Keratinocyte (primary cell): ENCODE measurements at regions not wholly inside any gene's neighbourhood (a gene's known extent, or its start where the extent isn't known, plus 50 kb on each side); places are given as distances from the start of the nearest gene placed in this dataset.

ENCODE experiments used
- DNase-seq: peaks from one replicate; pipeline ENCODE4 v3.0.0-alpha.2; 2011; ENCODE audit warnings: low read depth, missing footprints, low spot score
- FAIRE-seq: peaks from 2 replicates; lab custom pipeline; 2011; peaks lifted over from hg19 to GRCh38; lab: Jason Lieb, UNC
- H2AFZ ChIP-seq: 2 replicates; pipeline ENCODE4 v1.6.0; 2012; ENCODE audit warnings: low read length, control low read depth, inconsistent platforms; ENCODE audit not compliant: control insufficient read depth
- H3K27ac ChIP-seq: 2 replicates; pipeline ENCODE4 v1.5.1; 2011; ENCODE audit warnings: low read length; ENCODE audit not compliant: control insufficient read depth, insufficient read depth
- H3K27me3 ChIP-seq: 3 replicates; pipeline ENCODE4 v1.6.0; 2011; ENCODE audit warnings: low read length; ENCODE audit not compliant: control insufficient read depth, insufficient read depth; ENCODE audit errors: extremely low read depth
- H3K36me3 ChIP-seq, 2 experiments: 2 replicates in 1 of 2; 3 replicates in 1 of 2; pipeline ENCODE4 v1.5.1; 2011; ENCODE audit warnings: low read length in 2 of 2, mild to moderate bottlenecking in 1 of 2; ENCODE audit not compliant: control insufficient read depth in 2 of 2, insufficient read depth in 2 of 2; ENCODE audit errors: extremely low read depth in 1 of 2
- H3K4me1 ChIP-seq: 3 replicates; pipeline ENCODE4 v1.5.1; 2011; ENCODE audit warnings: low read length; ENCODE audit not compliant: control insufficient read depth, insufficient read depth; ENCODE audit errors: extremely low read depth
- H3K4me2 ChIP-seq: 3 replicates; pipeline ENCODE4 v1.6.0; 2011; ENCODE audit warnings: low read depth, low read length; ENCODE audit not compliant: control insufficient read depth, insufficient read depth; ENCODE audit errors: extremely low read depth
- H3K4me3 ChIP-seq, 3 experiments: fragments of 200-600 bp in 1 of 3; sonication (generic) in 1 of 3; 2 replicates in 2 of 3; 3 replicates in 1 of 3; pipeline ENCODE4 v1.5.1; 2011 to 2016; ENCODE audit warnings: low read length in 3 of 3, mild to moderate bottlenecking in 3 of 3, control low read depth in 2 of 3, inconsistent platforms in 1 of 3, low read depth in 1 of 3, mixed read lengths in 1 of 3, mixed run types in 1 of 3, moderate library complexity in 1 of 3; ENCODE audit not compliant: control insufficient read depth in 2 of 3, insufficient read depth in 2 of 3; ENCODE audit errors: extremely low read depth in 1 of 3
- H3K79me2 ChIP-seq: 2 replicates; pipeline ENCODE4 v1.6.0; 2012; ENCODE audit warnings: low read length; ENCODE audit not compliant: control insufficient read depth, insufficient read depth
- H3K9ac ChIP-seq: 3 replicates; pipeline ENCODE4 v1.6.0; 2011; ENCODE audit warnings: low read length; ENCODE audit not compliant: control insufficient read depth, insufficient read depth; ENCODE audit errors: extremely low read depth
- H3K9me1 ChIP-seq: 3 replicates; pipeline ENCODE4 v1.6.0; 2011; ENCODE audit warnings: low read length; ENCODE audit not compliant: control insufficient read depth, insufficient read depth; ENCODE audit errors: extremely low read depth
- H3K9me3 ChIP-seq: 2 replicates; pipeline ENCODE4 v1.5.1; 2012; ENCODE audit warnings: low read depth, low read length; ENCODE audit not compliant: control insufficient read depth
- H4K20me1 ChIP-seq: 3 replicates; pipeline ENCODE4 v1.6.0; 2011; ENCODE audit warnings: low read length; ENCODE audit not compliant: control insufficient read depth, insufficient read depth; ENCODE audit errors: extremely low read depth
- CTCF ChIP-seq, 3 experiments: IDR thresholded peaks in 1 of 3; conservative IDR thresholded peaks in 1 of 3; optimal IDR thresholded peaks in 1 of 3; 2 replicates in 2 of 3; 3 replicates in 1 of 3; pipeline versions ENCODE3 to v1.5.1; 2011; ENCODE audit warnings: low read length in 3 of 3, mild to moderate bottlenecking in 3 of 3, moderate library complexity in 2 of 3, control low read depth in 1 of 3, inconsistent platforms in 1 of 3; ENCODE audit not compliant: insufficient read depth in 2 of 3; ENCODE audit errors: extremely low read depth in 1 of 3
- EZH2 ChIP-seq: IDR thresholded peaks from one replicate; pipeline ENCODE4 v1.6.1; 2012; ENCODE audit warnings: inconsistent platforms, mild to moderate bottlenecking, low read length, moderate library complexity
- dilution Hi-C: fragments of 300-500 bp; cut with MboI; formaldehyde crosslinking; loops from one replicate; pipeline ENCODE4 v1.7.0; 2020; ENCODE audit warnings: low sequenced_read_pairs; ENCODE audit not compliant: extremely low pct_ligation_motif_present

GRCh38 chr1:98084188-98084587 is 163.4 kb upstream of the DPYD start:
- H2AFZ ChIP-seq: no peak overlapping the region
- H3K4me2 ChIP-seq: no peak overlapping the region
- H4K20me1 ChIP-seq: no peaks in the 10 kb centered on the region
- DNase-seq (no peak), FAIRE-seq (no peak)
- no peaks in the 10 kb centered on the region for H3K79me2 ChIP-seq
- no peaks in the 10 kb centered on the region for H3K27me3 ChIP-seq
- H3K9me1 ChIP-seq: no peaks in the 10 kb centered on the region
- no peaks in the 10 kb centered on the region for H3K36me3 ChIP-seq
- no peak overlapping the region for H3K27ac ChIP-seq
- no peak overlapping the region for H3K4me3 ChIP-seq
- H3K9me3 ChIP-seq: no peaks in the 10 kb centered on the region
- H3K4me1 ChIP-seq: peaks cover 14% of the 10 kb centered on the region
- dilution Hi-C loops: no loop called here
- no peak overlapping the region for H3K9ac ChIP-seq
- TF ChIP-seq EZH2 (no peak), CTCF (optimal IDR thresholded peaks at IDR 0.05 in 1 of 3, IDR thresholded peaks at IDR 0.05 in 1 of 3, conservative IDR thresholded peaks at IDR 0.05 in 1 of 3; ENCODE audit: extremely low read depth in 1 of 3, insufficient read depth in 2 of 3, low read length in 3 of 3) (no peak)

GRCh38 chr1:98081944-98082343 is 161.1 kb upstream of the DPYD start:
- no peaks in the 10 kb centered on the region for H3K9me3 ChIP-seq
- peaks cover 10% of the 10 kb centered on the region for H3K4me1 ChIP-seq
- no peak overlapping the region for H2AFZ ChIP-seq
- DNase-seq (no peak), FAIRE-seq (no peak)
- no peaks in the 10 kb centered on the region for H3K27me3 ChIP-seq
- no peak overlapping the region for H3K9ac ChIP-seq
- no peak overlapping the region for H3K4me3 ChIP-seq
- no peaks in the 10 kb centered on the region for H3K36me3 ChIP-seq
- H3K27ac ChIP-seq: no peak overlapping the region
- no peaks in the 10 kb centered on the region for H3K79me2 ChIP-seq
- dilution Hi-C loops: no loop called here
- H3K4me2 ChIP-seq: no peak overlapping the region
- TF ChIP-seq EZH2 (no peak), CTCF (optimal IDR thresholded peaks at IDR 0.05 in 1 of 3, IDR thresholded peaks at IDR 0.05 in 1 of 3, conservative IDR thresholded peaks at IDR 0.05 in 1 of 3; ENCODE audit: extremely low read depth in 1 of 3, insufficient read depth in 2 of 3, low read length in 3 of 3) (no peak)
- H3K9me1 ChIP-seq: no peaks in the 10 kb centered on the region
- H4K20me1 ChIP-seq: no peaks in the 10 kb centered on the region
